Activated naive CD8-positive, alpha-beta T cell treated with anti-CD3 and anti-CD28 coated beads for 36 hours (primary cell): ENCODE measurements at regions not wholly inside any gene's neighbourhood (a gene's known extent, or its start where the extent isn't known, plus 50 kb on each side); places are given as distances from the start of the nearest gene placed in this dataset.

Source experiments
- DNase-seq: peaks from one replicate; pipeline ENCODE4 v3.0.0; 2021
- H3K27ac Mint-ChIP-seq: one replicate; pipeline ENCODE4 v1.8.0; 2022; ENCODE audit warnings: mild to moderate bottlenecking, moderate library complexity, mixed read lengths
- H3K27me3 Mint-ChIP-seq: one replicate; pipeline ENCODE4 v1.8.0; 2022; ENCODE audit warnings: mild to moderate bottlenecking, mixed read lengths
- H3K36me3 Mint-ChIP-seq: one replicate; pipeline ENCODE4 v1.8.0; 2021; ENCODE audit warnings: mild to moderate bottlenecking, mixed read lengths
- H3K4me1 Mint-ChIP-seq: one replicate; pipeline ENCODE4 v1.8.0; 2021; ENCODE audit warnings: mixed read lengths
- H3K4me3 Mint-ChIP-seq: one replicate; pipeline ENCODE4 v1.8.0; 2022; ENCODE audit warnings: mild to moderate bottlenecking, moderate library complexity, mixed read lengths
- H3K9me3 Mint-ChIP-seq: one replicate; pipeline ENCODE4 v1.8.0; 2022; ENCODE audit warnings: mixed read lengths

DNA sequence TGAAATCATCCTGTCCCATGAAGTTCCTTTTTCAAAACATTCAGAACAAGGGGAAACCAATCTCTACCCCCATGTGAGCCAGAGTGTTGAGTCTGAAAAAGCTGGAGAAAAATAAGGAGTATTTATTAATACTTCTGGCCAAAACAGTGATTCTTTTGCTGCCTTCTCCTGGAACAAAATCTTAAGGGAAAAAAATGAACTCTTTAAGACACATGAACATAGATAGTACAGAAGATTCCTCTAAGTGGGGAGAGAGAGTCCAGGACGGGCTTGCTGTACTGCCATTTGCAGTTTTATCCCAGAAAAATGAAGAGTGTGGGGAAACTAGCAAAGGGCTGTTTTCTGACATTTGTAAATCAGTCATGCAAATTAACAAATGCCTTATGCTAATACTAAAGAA, 173.4 kb upstream of the CELF2 start:
- H3K4me3 Mint-ChIP-seq, result no peak overlapping the region
- H3K27ac Mint-ChIP-seq, result no peak overlapping the region
- H3K27me3 Mint-ChIP-seq, result peaks cover 25% of the 10 kb centered on the region
- H3K4me1 Mint-ChIP-seq, result no peaks in the 10 kb centered on the region
- H3K36me3 Mint-ChIP-seq, result no peaks in the 10 kb centered on the region
- H3K9me3 Mint-ChIP-seq, result peaks cover 9% of the 10 kb centered on the region
- DNase-seq, result no peak

DNA sequence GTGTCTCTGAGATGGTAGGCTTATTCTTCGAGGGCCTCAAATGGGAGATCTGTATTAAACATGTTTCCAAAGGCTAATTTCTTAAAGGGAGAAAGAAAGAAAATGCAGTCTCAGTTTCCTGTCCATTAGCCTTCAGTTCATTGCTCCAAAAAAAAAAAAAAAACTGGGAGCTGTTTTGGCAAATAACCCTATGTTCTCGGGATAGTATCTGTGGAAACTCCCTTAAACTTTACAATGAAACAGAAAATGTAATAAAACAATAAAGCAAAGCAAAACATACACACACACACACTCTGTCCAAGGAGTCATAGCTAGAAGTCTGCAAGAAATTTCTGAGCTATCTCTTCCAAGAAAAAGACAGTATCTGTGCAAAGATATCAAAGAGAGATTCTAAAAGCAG, 172.5 kb upstream of the CELF2 start:
- Mint-ChIP-seq H3K4me3 (no peak overlapping the region), H3K4me1 (no peaks in the 10 kb centered on the region), H3K27me3 (peaks cover 26% of the 10 kb centered on the region), H3K27ac (no peak overlapping the region), H3K9me3 (peaks cover 2% of the 10 kb centered on the region), H3K36me3 (no peaks in the 10 kb centered on the region)
- no peak for DNase-seq

DNA sequence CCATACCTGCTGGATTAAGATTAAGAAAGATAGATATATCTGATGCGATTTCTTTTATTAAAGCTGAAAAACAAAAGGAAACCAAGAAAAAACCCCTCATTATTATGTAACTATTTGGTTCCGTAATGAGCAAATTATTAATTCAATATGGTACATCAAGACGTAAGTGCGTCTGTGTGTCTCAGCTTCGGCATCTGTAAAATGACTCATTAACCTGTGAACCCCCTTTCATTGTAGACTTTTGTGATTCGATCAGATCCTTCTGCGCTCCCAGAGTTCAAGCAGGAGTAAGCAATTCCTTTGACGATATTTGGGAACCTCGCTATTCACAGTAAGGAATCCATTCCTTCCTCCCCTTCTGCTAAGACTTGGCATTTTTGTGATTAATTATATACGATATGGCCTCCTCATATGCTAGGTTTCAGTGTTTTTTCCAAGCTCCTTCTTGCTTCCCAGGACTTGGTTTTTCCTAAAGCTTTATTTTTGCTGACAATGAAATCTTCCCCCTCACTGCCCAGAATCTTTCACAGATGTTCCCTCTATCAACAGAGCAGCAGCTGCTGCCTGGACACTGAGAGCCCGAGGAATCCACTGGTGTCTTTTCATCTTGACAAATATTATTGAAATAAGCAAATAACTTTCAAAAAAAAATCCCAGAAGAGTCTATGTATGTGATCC, 171.7 kb upstream of the CELF2 start:
- H3K9me3 Mint-ChIP-seq, result no peaks in the 10 kb centered on the region

GRCh38 chr10:10846504-10846900, 171.2 kb upstream of the CELF2 start:
- Mint-ChIP-seq H3K4me3 (no peak overlapping the region), H3K27ac (no peak overlapping the region), H3K36me3 (no peaks in the 10 kb centered on the region), H3K9me3 (no peaks in the 10 kb centered on the region), H3K4me1 (no peaks in the 10 kb centered on the region), H3K27me3 (peaks cover 33% of the 10 kb centered on the region)
- DNase-seq, result no peak

More for the DNA sequence above, 171.7 kb upstream of the CELF2 start:
- H3K4me3 Mint-ChIP-seq, result no peak overlapping the region
- H3K36me3 Mint-ChIP-seq, result no peaks in the 10 kb centered on the region
- peaks cover 31% of the 10 kb centered on the region for H3K27me3 Mint-ChIP-seq
- no peak overlapping the region for H3K27ac Mint-ChIP-seq
- no peaks in the 10 kb centered on the region for H3K4me1 Mint-ChIP-seq
- DNase-seq, result no peak

DNA sequence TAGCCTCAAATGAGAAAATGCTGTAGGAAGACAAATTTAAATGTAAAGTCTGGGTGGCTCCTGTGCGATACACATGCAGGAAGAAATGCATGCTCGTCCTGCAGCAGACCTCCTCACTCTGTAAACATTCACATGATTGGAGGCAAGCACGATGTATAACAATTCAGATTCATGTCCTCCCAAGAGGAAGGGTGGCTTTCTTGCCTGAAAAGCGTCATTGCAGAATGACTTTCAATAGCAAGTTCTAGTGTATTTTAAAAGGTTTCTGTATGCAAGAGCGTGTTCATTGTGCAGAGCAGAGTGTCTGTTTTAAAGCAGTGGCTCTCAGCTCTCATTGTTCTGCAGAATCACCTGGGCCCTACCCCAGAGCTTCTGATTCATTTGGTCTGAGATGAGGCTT, 170.3 kb upstream of the CELF2 start:
- Mint-ChIP-seq H3K27me3 (peaks cover 34% of the 10 kb centered on the region), H3K36me3 (no peaks in the 10 kb centered on the region), H3K4me3 (no peak overlapping the region), H3K4me1 (no peaks in the 10 kb centered on the region), H3K9me3 (no peaks in the 10 kb centered on the region), H3K27ac (no peak overlapping the region)
- DNase-seq, result no peak

DNA sequence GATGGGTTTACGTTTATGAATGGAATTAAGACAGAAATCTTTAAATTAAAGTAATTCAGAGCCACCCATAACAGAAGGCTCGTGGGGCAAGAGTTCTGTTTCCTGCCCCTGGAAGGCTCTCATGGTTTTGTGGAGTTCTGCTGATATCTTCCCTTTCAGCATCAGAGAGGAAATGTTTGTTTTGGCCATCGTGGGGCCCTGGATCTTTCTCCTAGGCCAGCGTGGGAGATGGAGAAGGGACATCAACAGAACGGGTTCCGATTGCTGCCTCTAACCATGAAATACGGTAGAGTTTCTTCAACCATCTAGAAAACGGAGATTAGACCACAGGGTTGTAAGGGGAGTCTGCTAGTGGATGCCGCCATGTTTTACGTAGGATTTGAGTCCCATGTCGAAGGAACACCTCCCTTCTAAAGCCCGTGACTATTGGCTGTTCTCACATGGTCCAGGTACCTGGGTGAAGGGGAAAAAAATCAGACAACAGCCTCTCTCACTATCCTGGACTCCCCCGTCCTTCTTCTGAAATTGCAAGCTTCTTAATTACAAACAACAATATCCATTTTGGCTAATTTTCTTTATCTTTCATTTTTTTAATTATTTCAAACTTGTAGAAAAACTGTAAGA, 169.1 kb upstream of the CELF2 start:
- H3K4me1 Mint-ChIP-seq, result no peaks in the 10 kb centered on the region
- DNase-seq, result no peak
- no peaks in the 10 kb centered on the region for H3K36me3 Mint-ChIP-seq
- no peak overlapping the region for H3K4me3 Mint-ChIP-seq
- no peak overlapping the region for H3K27ac Mint-ChIP-seq
- H3K27me3 Mint-ChIP-seq, result peaks cover 34% of the 10 kb centered on the region
- H3K9me3 Mint-ChIP-seq, result no peaks in the 10 kb centered on the region

- H3K27ac Mint-ChIP-seq, result no peak overlapping the region
- no peaks in the 10 kb centered on the region for H3K9me3 Mint-ChIP-seq
- no peaks in the 10 kb centered on the region for H3K36me3 Mint-ChIP-seq
- H3K4me1 Mint-ChIP-seq, result no peaks in the 10 kb centered on the region
- H3K4me3 Mint-ChIP-seq, result no peak overlapping the region
- DNase-seq, result no peak
- H3K27me3 Mint-ChIP-seq, result peaks cover 27% of the 10 kb centered on the region
These were observed 168.4 kb upstream of the CELF2 start for GRCh38 chr10:10849306-10849705.

- Mint-ChIP-seq H3K36me3 (no peaks in the 10 kb centered on the region), H3K27ac (no peak overlapping the region)
- no peak for DNase-seq
These were observed 167.5 kb upstream of the CELF2 start for GRCh38 chr10:10850214-10850613.

GRCh38 chr10:10852464-10852863, 165.2 kb upstream of the CELF2 start:
- no peak overlapping the region for H3K27ac Mint-ChIP-seq
- no peaks in the 10 kb centered on the region for H3K36me3 Mint-ChIP-seq
- H3K4me1 Mint-ChIP-seq, result peaks cover 4% of the 10 kb centered on the region
- DNase-seq, result no peak
- no peak overlapping the region for H3K4me3 Mint-ChIP-seq
- H3K9me3 Mint-ChIP-seq, result no peaks in the 10 kb centered on the region
- peaks cover 17% of the 10 kb centered on the region for H3K27me3 Mint-ChIP-seq

More at GRCh38 chr10:10850214-10850613, 167.5 kb upstream of the CELF2 start:
- H3K4me1 Mint-ChIP-seq, result peaks cover 4% of the 10 kb centered on the region
- no peaks in the 10 kb centered on the region for H3K9me3 Mint-ChIP-seq
- H3K27me3 Mint-ChIP-seq, result peaks cover 21% of the 10 kb centered on the region
- H3K4me3 Mint-ChIP-seq, result no peak overlapping the region

DNA sequence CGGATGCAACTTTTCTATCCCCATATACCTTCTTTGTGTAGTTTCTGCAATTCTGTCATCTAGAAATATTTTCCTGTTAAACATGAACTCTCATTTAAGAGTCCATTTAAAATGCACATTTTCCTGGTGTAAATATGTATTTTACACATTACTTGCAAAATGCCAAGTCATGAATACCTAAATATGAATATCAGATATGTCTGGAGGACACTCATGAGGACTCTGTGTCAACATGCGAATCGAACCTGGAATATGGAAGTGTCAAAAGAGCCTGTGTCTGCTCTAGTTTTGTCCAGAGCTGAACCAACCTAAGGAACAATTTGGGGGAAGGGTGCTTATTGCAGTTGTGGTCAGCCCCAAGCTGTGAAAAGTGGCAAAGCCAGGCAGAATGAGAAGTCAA, 163.7 kb upstream of the CELF2 start:
- H3K4me3 Mint-ChIP-seq, result no peak overlapping the region
- no peaks in the 10 kb centered on the region for H3K9me3 Mint-ChIP-seq
- no peak overlapping the region for H3K27ac Mint-ChIP-seq
- H3K36me3 Mint-ChIP-seq, result no peaks in the 10 kb centered on the region
- no peak for DNase-seq
- peaks cover 17% of the 10 kb centered on the region for H3K27me3 Mint-ChIP-seq
- peaks cover 4% of the 10 kb centered on the region for H3K4me1 Mint-ChIP-seq

- no peaks in the 10 kb centered on the region for H3K9me3 Mint-ChIP-seq
- no peaks in the 10 kb centered on the region for H3K36me3 Mint-ChIP-seq
- peaks cover 4% of the 10 kb centered on the region for H3K4me1 Mint-ChIP-seq
- DNase-seq, result no peak
- H3K27me3 Mint-ChIP-seq, result peaks cover 17% of the 10 kb centered on the region
- H3K27ac Mint-ChIP-seq, result no peak overlapping the region
- no peak overlapping the region for H3K4me3 Mint-ChIP-seq
These were observed 162.9 kb upstream of the CELF2 start for GRCh38 chr10:10854725-10855124.

DNA sequence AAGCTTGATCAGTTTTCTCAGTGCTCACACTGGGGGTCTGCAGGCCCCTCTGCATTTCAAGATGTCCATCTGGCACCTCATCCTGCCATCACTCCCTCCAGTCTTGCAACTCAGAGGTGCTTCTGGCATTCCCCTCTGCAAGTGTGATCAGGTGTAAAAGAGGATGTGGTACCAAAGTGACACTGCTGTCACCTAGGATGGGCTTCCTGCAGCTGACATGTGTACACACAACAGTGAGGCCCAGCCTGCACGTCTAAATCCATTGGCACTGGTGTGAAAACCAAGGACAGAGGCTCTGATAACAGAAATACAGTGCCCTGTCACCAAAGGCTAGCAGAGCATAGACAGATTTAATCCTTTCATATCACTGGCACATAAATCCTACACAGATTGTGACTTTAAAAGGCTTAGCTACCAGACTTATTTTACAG, 162.5 kb upstream of the CELF2 start:
- Mint-ChIP-seq H3K27ac (no peak overlapping the region), H3K27me3 (peaks cover 16% of the 10 kb centered on the region), H3K4me3 (no peak overlapping the region), H3K4me1 (peaks cover 4% of the 10 kb centered on the region), H3K36me3 (no peaks in the 10 kb centered on the region), H3K9me3 (no peaks in the 10 kb centered on the region)
- no peak for DNase-seq

DNA sequence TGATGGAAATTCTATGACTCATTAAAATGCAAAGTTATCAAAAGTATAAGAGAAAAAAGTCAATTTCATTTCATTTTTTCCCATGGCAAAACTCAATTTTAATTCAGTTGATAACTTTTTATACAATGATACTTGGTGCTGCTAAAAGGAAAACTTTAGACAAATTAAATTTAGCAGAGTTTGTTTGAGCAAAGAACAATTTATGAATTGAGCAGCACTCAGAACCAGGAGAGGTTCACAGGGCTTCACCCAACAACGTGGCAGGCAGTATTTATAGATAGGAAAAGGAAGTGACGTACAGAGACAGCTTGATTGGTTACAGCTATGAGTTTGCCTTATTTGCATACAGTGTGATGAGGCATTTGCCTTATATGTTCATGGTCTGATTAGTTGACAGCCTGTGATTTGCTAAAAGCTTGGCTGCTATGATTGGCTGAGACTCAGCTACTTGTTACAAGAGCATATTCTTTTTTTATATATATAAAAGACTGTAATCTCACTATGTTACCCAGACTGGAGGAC, 157.2 kb upstream of the CELF2 start:
- no peaks in the 10 kb centered on the region for H3K27me3 Mint-ChIP-seq
- H3K36me3 Mint-ChIP-seq, result no peaks in the 10 kb centered on the region
- no peak for DNase-seq
- no peak overlapping the region for H3K4me3 Mint-ChIP-seq
- H3K9me3 Mint-ChIP-seq, result no peaks in the 10 kb centered on the region
- H3K4me1 Mint-ChIP-seq, result no peaks in the 10 kb centered on the region
- no peak overlapping the region for H3K27ac Mint-ChIP-seq

DNA sequence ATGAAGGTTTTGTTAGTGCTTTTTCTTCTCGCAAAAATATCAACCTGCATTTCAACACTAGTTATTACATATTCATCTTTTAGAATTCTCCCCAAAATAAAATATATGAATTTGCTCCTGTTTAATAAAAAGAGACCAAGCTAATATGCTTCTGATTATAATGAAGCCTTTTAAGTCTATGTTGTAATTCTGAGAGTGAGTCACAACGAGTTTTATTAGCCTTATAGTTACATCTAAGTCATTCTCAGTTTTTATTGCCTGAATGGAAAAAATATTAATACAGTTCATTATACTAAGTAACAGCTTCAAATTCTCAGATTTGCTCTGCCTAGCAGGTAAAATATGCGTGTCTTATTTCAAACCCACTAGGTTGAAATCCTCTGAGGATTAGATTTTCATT, 152.4 kb upstream of the CELF2 start:
- no peaks in the 10 kb centered on the region for H3K36me3 Mint-ChIP-seq
- peaks cover 3% of the 10 kb centered on the region for H3K27me3 Mint-ChIP-seq
- no peaks in the 10 kb centered on the region for H3K9me3 Mint-ChIP-seq
- no peak overlapping the region for H3K4me3 Mint-ChIP-seq
- DNase-seq, result no peak
- H3K4me1 Mint-ChIP-seq, result no peaks in the 10 kb centered on the region
- H3K27ac Mint-ChIP-seq, result no peak overlapping the region

- H3K9me3 Mint-ChIP-seq, result no peaks in the 10 kb centered on the region
- peaks cover 8% of the 10 kb centered on the region for H3K27me3 Mint-ChIP-seq
- no peaks in the 10 kb centered on the region for H3K36me3 Mint-ChIP-seq
- H3K4me3 Mint-ChIP-seq, result no peak overlapping the region
- no peak for DNase-seq
- no peaks in the 10 kb centered on the region for H3K4me1 Mint-ChIP-seq
- H3K27ac Mint-ChIP-seq, result no peak overlapping the region
These were observed 151.8 kb upstream of the CELF2 start for GRCh38 chr10:10865913-10866312.

GRCh38 chr10:10869592-10869991, 148.1 kb upstream of the CELF2 start:
- Mint-ChIP-seq H3K4me1 (no peaks in the 10 kb centered on the region), H3K4me3 (no peak overlapping the region), H3K27me3 (peaks cover 23% of the 10 kb centered on the region), H3K27ac (no peak overlapping the region), H3K9me3 (no peaks in the 10 kb centered on the region), H3K36me3 (no peaks in the 10 kb centered on the region)
- DNase-seq, result no peak
